ENCODE measurements at regions not wholly inside any gene's neighbourhood (a gene's known extent, or its start where the extent isn't known, plus 50 kb on each side); places are given as distances from the start of the nearest gene placed in this dataset.

GRCh38 chr6:47152666-47153403 lies 110.7 kb upstream of the ADGRF1 start:
- H3K9me3 ChIP-seq: no peaks in the 10 kb centered on the region
- 66 to 72% methylated on average over 3 of the region's 3 CpGs for WGBS, 2 donors
- H3K27me3 ChIP-seq: no peaks in the 10 kb centered on the region
- TF ChIP-seq POLR2AphosphoS5 (IDR thresholded peaks at IDR 0.05) (no peak), EP300 (IDR thresholded peaks at IDR 0.05) (no peak), POLR2A (IDR thresholded peaks at IDR 0.05) (no peak), CTCF (IDR thresholded peaks at IDR 0.05) (no peak)
- H3K27ac ChIP-seq: no peak overlapping the region
- no peak overlapping the region for H3K4me3 ChIP-seq
- peaks cover 0 to 7% (median 1%) of the 10 kb centered on the region in 4 donors for H3K4me1 ChIP-seq
- DNase-seq (no peak), ATAC-seq (ENCODE audit: low FRiP score in 2 of 2) (no peak)
- no peaks in the 10 kb centered on the region for H3K36me3 ChIP-seq

GRCh38 chr6:47151232-47151898 lies 109.2 kb upstream of the ADGRF1 start:
- Histone ChIP-seq H3K27me3 (no peaks in the 10 kb centered on the region), H3K36me3 (no peaks in the 10 kb centered on the region), H3K9me3 (no peaks in the 10 kb centered on the region), H3K4me1 (peaks cover 0 to 15% (median 3%) of the 10 kb centered on the region in 4 donors), H3K27ac (no peak overlapping the region), H3K4me3 (no peak overlapping the region)
- TF ChIP-seq POLR2A (IDR thresholded peaks at IDR 0.05) (no peak), POLR2AphosphoS5 (IDR thresholded peaks at IDR 0.05) (no peak), EP300 (IDR thresholded peaks at IDR 0.05) (no peak), CTCF (IDR thresholded peaks at IDR 0.05) (no peak)
- DNase-seq (no peak), ATAC-seq (ENCODE audit: low FRiP score in 2 of 2) (no peak)
- 90 to 91% methylated on average over 8 of the region's 8 CpGs for WGBS, 2 donors

GRCh38 chr6:47149554-47149953 lies 107.4 kb upstream of the ADGRF1 start:
- Histone ChIP-seq H3K36me3 (no peaks in the 10 kb centered on the region), H3K4me3 (no peak overlapping the region), H3K9me3 (no peaks in the 10 kb centered on the region), H3K27ac (no peak overlapping the region), H3K27me3 (no peaks in the 10 kb centered on the region), H3K4me1 (peaks cover 0 to 15% (median 3%) of the 10 kb centered on the region in 4 donors)
- ATAC-seq (ENCODE audit: low FRiP score in 2 of 2): no peak
- no peak for TF ChIP-seq POLR2A (IDR thresholded peaks at IDR 0.05)
- no peak for TF ChIP-seq CTCF (IDR thresholded peaks at IDR 0.05)
- TF ChIP-seq EP300 (IDR thresholded peaks at IDR 0.05): no peak
- TF ChIP-seq POLR2AphosphoS5 (IDR thresholded peaks at IDR 0.05): no peak
- 77 to 82% methylated on average over 2 of the region's 2 CpGs for WGBS, 2 donors
- DNase-seq: no peak

GRCh38 chr6:47149066-47149465 lies 106.9 kb upstream of the ADGRF1 start:
- Histone ChIP-seq H3K27me3 (no peaks in the 10 kb centered on the region), H3K9me3 (no peaks in the 10 kb centered on the region), H3K4me1 (peaks cover 0 to 15% (median 3%) of the 10 kb centered on the region in 4 donors), H3K36me3 (no peaks in the 10 kb centered on the region), H3K4me3 (no peak overlapping the region), H3K27ac (no peak overlapping the region)
- no peak for TF ChIP-seq POLR2A (IDR thresholded peaks at IDR 0.05)
- no peak for TF ChIP-seq EP300 (IDR thresholded peaks at IDR 0.05)
- TF ChIP-seq POLR2AphosphoS5 (IDR thresholded peaks at IDR 0.05): no peak
- TF ChIP-seq CTCF (IDR thresholded peaks at IDR 0.05): no peak
- DNase-seq: no peak
- 74 to 77% methylated on average over 2 of the region's 2 CpGs for WGBS, 2 donors
- no peak for ATAC-seq (ENCODE audit: low FRiP score in 2 of 2)
